GM18505 (cell line): ENCODE measurements at regions not wholly inside any gene's neighbourhood (a gene's known extent, or its start where the extent isn't known, plus 50 kb on each side); places are given as distances from the start of the nearest gene placed in this dataset.
A peak's percentile ranks its signal among the peaks of the same experiment; 100 is the strongest.

Experiments
- ATAC-seq: cut with Tn5 transposase; IDR thresholded peaks from one replicate; pipeline ENCODE4 v1.9.1; 2021; ENCODE audit not compliant: unreplicated experiment
- POLR2A ChIP-seq: IDR thresholded peaks from 4 replicates; pipeline ENCODE4 v1.6.1; 2011; ENCODE audit warnings: borderline replicate concordance; ENCODE audit not compliant: insufficient read depth, insufficient read length; ENCODE audit errors: extremely low read depth

GRCh38 chr6:114785235-114786127 is 442.7 kb upstream of the HS3ST5 start:
- ATAC-seq = no peak
- TF ChIP-seq POLR2A = no peak

- no peak for TF ChIP-seq POLR2A
- no peak for ATAC-seq
These were observed 441.0 kb upstream of the HS3ST5 start for GRCh38 chr6:114783783-114784182.

- no peak for ATAC-seq
- TF ChIP-seq POLR2A = no peak
These were observed 440.3 kb upstream of the HS3ST5 start for GRCh38 chr6:114783083-114783482.

- TF ChIP-seq POLR2A = no peak
- ATAC-seq = no peak
These were observed 422.0 kb upstream of the HS3ST5 start for GRCh38 chr6:114764866-114765265.

GRCh38 chr6:114762145-114762544 is 419.3 kb upstream of the HS3ST5 start:
- no peak for TF ChIP-seq POLR2A
- no peak for ATAC-seq

- ATAC-seq = no peak
- no peak for TF ChIP-seq POLR2A
These were observed 405.3 kb upstream of the HS3ST5 start for GRCh38 chr6:114747995-114748625.

- no peak for TF ChIP-seq POLR2A
- no peak for ATAC-seq
These were observed 397.7 kb upstream of the HS3ST5 start for GRCh38 chr6:114740547-114740946.

- TF ChIP-seq POLR2A = no peak
- no peak for ATAC-seq
These were observed 396.8 kb upstream of the HS3ST5 start for GRCh38 chr6:114739656-114740055.

- no peak for ATAC-seq
- no peak for TF ChIP-seq POLR2A
These were observed 392.4 kb upstream of the HS3ST5 start for GRCh38 chr6:114735025-114735735.

GRCh38 chr6:114733596-114733995 is 390.8 kb upstream of the HS3ST5 start:
- no peak for ATAC-seq
- no peak for TF ChIP-seq POLR2A

GRCh38 chr6:114718716-114719270 is 376.0 kb upstream of the HS3ST5 start:
- no peak for ATAC-seq
- TF ChIP-seq POLR2A = no peak

- ATAC-seq = no peak
- no peak for TF ChIP-seq POLR2A
These were observed 375.4 kb upstream of the HS3ST5 start for GRCh38 chr6:114718186-114718585.

- ATAC-seq = peak; percentile 48
- TF ChIP-seq POLR2A = no peak
These were observed 372.1 kb upstream of the HS3ST5 start for GRCh38 chr6:114714836-114715507.

- ATAC-seq = no peak
- TF ChIP-seq POLR2A = no peak
These were observed 370.9 kb upstream of the HS3ST5 start for GRCh38 chr6:114713690-114714089.
